Liver (tissue), 3 donors: ENCODE measurements at regions not wholly inside any gene's neighbourhood (a gene's known extent, or its start where the extent isn't known, plus 50 kb on each side); places are given as distances from the start of the nearest gene placed in this dataset.

Experiments
- EGR1 ChIP-seq, 2 donors: IDR thresholded peaks; 2 replicates each; pipeline ENCODE4 v1.6.1; 2016 to 2018; ENCODE audit warnings: antibody characterized with exemption in 2 of 2, low read depth in 2 of 2
- FOXA1 ChIP-seq: IDR thresholded peaks from 2 replicates; pipeline ENCODE4 v1.6.1; 2016; ENCODE audit warnings: antibody characterized with exemption
- GABPA ChIP-seq, 2 donors: IDR thresholded peaks in 1 of 2; conservative IDR thresholded peaks in 1 of 2; 2 replicates each; pipeline ENCODE4 v1.6.1; 2016; ENCODE audit warnings: antibody characterized with exemption in 2 of 2, mild to moderate bottlenecking in 1 of 2, moderate library complexity in 1 of 2
- JUND ChIP-seq, 2 donors: IDR thresholded peaks; 2 replicates each; pipeline ENCODE4 v1.6.1; 2016; ENCODE audit warnings: antibody characterized with exemption in 2 of 2
- RAD21 ChIP-seq, 2 donors: IDR thresholded peaks; 2 replicates each; pipeline ENCODE4 v1.6.1; 2016; ENCODE audit warnings: antibody characterized with exemption in 2 of 2, mild to moderate bottlenecking in 2 of 2
- RXRA ChIP-seq, 2 donors: IDR thresholded peaks; 2 replicates each; pipeline ENCODE4 v1.6.1; 2017 to 2018; ENCODE audit warnings: antibody characterized with exemption in 2 of 2, mild to moderate bottlenecking in 1 of 2
- SP1 ChIP-seq: IDR thresholded peaks from 2 replicates; pipeline ENCODE4 v1.6.1; 2018; ENCODE audit warnings: antibody characterized with exemption, mild to moderate bottlenecking
- TAF1 ChIP-seq: conservative IDR thresholded peaks from 2 replicates; pipeline ENCODE4 v1.6.1; 2016; ENCODE audit warnings: antibody characterized with exemption, mild to moderate bottlenecking
- YY1 ChIP-seq: IDR thresholded peaks from 2 replicates; pipeline ENCODE4 v1.6.1; 2016; ENCODE audit warnings: antibody characterized with exemption, mild to moderate bottlenecking
- TF ChIP-seq, protein P1 (sequence below): fragments of 150-350 bp; IDR thresholded peaks from 2 replicates; pipeline ENCODE4 v1.5.1; 2017; ENCODE audit warnings: improper control_type of control experiment, low read depth, low read length; ENCODE audit not compliant: missing input control
- TF ChIP-seq, protein P2 (sequence below): IDR thresholded peaks from 2 replicates; pipeline ENCODE4 v1.6.1; 2016; ENCODE audit warnings: antibody characterized with exemption
- TF ChIP-seq, protein P3 (sequence below): IDR thresholded peaks from 2 replicates; pipeline ENCODE4 v1.6.1; 2016; ENCODE audit warnings: antibody characterized with exemption, mild to moderate bottlenecking
- TF ChIP-seq, protein P4 (sequence below): IDR thresholded peaks from 2 replicates; pipeline ENCODE4 v1.6.1; 2016; ENCODE audit warnings: antibody characterized with exemption
- donor health status: healthy.
- donor health status: healthy.

DNA sequence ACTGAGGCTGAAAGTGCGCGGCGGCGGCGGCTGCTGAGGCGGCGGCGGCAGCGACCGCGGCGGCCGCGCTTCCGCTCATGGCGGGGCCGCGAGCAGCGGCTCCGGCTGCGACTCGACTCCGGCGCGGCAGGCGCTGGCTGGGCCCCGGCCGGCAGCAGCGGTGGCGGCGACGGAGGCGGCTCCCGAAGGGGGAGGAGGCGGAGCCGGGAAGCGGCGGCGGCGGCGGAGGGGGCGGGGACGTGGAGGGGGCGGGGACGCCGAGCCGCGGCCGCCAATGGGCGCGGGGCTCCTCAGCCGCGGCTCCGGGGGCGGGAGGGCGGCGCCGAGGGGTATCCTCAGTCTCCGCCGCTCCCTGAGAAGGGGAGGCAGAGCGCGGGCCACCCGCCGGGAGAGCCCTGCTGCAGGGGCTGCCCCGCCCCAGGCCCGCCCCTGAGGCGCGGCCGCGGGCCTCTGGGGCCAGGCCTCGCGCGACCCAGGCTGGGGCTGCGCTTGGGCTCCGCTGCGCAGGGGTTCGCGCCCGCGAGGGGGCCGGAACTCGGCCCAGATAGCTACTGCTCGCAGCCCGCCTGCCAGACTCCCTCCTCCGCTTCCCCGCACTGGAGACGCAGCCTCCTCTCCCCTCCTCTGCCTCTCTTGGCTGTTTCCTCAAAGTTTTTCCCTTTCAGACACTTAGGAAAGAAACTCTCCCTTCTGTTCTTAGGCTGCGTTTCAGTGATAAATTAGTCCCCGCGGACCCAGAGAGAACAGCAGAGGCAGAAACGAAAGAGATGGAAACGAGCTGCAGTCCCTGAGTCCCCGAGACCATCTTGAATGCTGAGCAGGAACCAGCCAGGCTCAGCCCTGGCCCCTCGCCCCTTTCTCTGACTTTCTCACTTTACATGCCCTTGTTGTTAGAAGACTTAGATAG lies 85.0 kb upstream of the MELK start:
- TF ChIP-seq, protein P1, sequence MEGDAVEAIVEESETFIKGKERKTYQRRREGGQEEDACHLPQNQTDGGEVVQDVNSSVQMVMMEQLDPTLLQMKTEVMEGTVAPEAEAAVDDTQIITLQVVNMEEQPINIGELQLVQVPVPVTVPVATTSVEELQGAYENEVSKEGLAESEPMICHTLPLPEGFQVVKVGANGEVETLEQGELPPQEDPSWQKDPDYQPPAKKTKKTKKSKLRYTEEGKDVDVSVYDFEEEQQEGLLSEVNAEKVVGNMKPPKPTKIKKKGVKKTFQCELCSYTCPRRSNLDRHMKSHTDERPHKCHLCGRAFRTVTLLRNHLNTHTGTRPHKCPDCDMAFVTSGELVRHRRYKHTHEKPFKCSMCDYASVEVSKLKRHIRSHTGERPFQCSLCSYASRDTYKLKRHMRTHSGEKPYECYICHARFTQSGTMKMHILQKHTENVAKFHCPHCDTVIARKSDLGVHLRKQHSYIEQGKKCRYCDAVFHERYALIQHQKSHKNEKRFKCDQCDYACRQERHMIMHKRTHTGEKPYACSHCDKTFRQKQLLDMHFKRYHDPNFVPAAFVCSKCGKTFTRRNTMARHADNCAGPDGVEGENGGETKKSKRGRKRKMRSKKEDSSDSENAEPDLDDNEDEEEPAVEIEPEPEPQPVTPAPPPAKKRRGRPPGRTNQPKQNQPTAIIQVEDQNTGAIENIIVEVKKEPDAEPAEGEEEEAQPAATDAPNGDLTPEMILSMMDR, result no peak
- peak; percentile 48 for TF ChIP-seq YY1
- TF ChIP-seq, protein P2, sequence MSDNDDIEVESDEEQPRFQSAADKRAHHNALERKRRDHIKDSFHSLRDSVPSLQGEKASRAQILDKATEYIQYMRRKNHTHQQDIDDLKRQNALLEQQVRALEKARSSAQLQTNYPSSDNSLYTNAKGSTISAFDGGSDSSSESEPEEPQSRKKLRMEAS, result no peak
- TF ChIP-seq TAF1, result peak; percentile 71
- no peak for TF ChIP-seq JUND (IDR thresholded peaks at IDR 0.05)
- TF ChIP-seq GABPA (IDR thresholded peaks at IDR 0.05 in 1 of 2, conservative IDR thresholded peaks at IDR 0.05 in 1 of 2), result no peak
- peak; percentile 25 for TF ChIP-seq SP1
- TF ChIP-seq, protein P3, sequence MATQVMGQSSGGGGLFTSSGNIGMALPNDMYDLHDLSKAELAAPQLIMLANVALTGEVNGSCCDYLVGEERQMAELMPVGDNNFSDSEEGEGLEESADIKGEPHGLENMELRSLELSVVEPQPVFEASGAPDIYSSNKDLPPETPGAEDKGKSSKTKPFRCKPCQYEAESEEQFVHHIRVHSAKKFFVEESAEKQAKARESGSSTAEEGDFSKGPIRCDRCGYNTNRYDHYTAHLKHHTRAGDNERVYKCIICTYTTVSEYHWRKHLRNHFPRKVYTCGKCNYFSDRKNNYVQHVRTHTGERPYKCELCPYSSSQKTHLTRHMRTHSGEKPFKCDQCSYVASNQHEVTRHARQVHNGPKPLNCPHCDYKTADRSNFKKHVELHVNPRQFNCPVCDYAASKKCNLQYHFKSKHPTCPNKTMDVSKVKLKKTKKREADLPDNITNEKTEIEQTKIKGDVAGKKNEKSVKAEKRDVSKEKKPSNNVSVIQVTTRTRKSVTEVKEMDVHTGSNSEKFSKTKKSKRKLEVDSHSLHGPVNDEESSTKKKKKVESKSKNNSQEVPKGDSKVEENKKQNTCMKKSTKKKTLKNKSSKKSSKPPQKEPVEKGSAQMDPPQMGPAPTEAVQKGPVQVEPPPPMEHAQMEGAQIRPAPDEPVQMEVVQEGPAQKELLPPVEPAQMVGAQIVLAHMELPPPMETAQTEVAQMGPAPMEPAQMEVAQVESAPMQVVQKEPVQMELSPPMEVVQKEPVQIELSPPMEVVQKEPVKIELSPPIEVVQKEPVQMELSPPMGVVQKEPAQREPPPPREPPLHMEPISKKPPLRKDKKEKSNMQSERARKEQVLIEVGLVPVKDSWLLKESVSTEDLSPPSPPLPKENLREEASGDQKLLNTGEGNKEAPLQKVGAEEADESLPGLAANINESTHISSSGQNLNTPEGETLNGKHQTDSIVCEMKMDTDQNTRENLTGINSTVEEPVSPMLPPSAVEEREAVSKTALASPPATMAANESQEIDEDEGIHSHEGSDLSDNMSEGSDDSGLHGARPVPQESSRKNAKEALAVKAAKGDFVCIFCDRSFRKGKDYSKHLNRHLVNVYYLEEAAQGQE, result no peak
- TF ChIP-seq, protein P4, sequence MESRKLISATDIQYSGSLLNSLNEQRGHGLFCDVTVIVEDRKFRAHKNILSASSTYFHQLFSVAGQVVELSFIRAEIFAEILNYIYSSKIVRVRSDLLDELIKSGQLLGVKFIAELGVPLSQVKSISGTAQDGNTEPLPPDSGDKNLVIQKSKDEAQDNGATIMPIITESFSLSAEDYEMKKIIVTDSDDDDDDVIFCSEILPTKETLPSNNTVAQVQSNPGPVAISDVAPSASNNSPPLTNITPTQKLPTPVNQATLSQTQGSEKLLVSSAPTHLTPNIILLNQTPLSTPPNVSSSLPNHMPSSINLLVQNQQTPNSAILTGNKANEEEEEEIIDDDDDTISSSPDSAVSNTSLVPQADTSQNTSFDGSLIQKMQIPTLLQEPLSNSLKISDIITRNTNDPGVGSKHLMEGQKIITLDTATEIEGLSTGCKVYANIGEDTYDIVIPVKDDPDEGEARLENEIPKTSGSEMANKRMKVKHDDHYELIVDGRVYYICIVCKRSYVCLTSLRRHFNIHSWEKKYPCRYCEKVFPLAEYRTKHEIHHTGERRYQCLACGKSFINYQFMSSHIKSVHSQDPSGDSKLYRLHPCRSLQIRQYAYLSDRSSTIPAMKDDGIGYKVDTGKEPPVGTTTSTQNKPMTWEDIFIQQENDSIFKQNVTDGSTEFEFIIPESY, result no peak
- no peak for TF ChIP-seq EGR1 (IDR thresholded peaks at IDR 0.05; ENCODE audit: low read depth in 2 of 2)
- TF ChIP-seq RAD21 (IDR thresholded peaks at IDR 0.05), result no peak
- no peak for TF ChIP-seq FOXA1
- no peak for TF ChIP-seq RXRA (IDR thresholded peaks at IDR 0.05)
